HG02981 (cell line): ENCODE measurements at regions not wholly inside any gene's neighbourhood (a gene's known extent, or its start where the extent isn't known, plus 50 kb on each side); places are given as distances from the start of the nearest gene placed in this dataset.

Experiments used
- ATAC-seq: cut with Tn5 transposase; IDR thresholded peaks from one replicate; pipeline ENCODE4 v1.9.1; 2021; ENCODE audit warnings: mild to moderate bottlenecking, moderate library complexity; ENCODE audit not compliant: unreplicated experiment

DNA sequence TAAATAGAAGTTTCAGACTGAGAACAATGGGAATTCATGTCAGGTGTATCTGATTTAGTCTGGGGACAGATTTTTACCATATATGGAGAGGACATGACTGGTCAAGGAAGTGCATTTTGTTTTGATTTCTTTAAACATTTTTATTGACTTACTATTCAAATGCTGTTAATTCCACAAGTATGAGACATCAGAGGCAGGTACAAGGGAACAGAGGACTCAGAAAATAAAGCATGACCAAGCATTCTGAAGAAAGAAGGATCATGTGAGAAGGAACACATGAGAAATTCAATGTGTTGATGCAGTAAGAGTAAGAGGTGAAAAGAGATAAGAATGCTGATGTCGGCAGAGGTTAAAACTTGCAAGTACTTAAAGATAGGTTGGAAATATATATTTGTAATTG is 1452.6 kb downstream of the PCDH7 start:
- ATAC-seq: no peak

GRCh38 chr4:32180086-32180485 is 1459.9 kb downstream of the PCDH7 start:
- ATAC-seq: no peak

DNA sequence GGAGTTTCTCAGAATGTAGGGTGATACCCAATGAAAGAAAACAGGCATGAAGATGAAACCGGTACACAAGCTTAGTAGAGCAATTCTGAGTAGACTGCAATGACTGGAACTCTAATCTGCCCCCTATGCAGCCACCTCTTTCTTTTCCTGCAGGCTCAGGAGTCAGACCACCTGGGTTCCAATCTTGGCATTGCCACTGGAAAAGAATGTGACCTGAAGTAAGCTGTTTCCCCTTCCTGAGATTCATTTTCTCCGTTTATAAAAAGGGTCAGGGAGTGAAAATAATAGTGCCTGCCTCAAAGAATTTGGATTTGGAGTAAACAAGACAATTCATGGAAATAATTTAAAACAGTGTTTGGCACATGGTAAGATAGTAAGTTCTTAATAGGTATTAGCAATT is 1464.0 kb downstream of the PCDH7 start:
- ATAC-seq: no peak

- ATAC-seq: no peak
These were observed 1469.0 kb downstream of the PCDH7 start for GRCh38 chr4:32189130-32189529.

DNA sequence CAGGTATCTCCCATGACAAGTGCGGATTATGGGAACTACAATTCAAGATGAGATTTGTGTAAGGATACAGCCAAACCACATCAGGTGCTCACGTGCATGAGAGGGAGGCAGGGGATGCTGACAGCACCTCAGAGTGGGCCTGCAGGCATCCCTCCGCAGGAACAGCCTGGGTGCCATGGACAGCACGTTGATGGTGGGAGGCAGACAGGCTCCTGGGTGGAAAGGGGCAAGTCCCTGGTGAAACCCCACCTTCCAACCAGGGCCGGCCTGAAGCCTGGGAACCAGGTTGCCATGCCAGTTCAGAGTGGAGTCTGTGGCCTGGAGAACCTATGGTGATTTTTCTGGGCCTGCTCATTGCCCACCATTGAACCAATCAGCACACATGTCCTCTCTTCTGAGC is 1469.6 kb downstream of the PCDH7 start:
- ATAC-seq: no peak

- ATAC-seq: no peak
These were observed 1471.8 kb downstream of the PCDH7 start for GRCh38 chr4:32191961-32192360.

- no peak for ATAC-seq
These were observed 1472.2 kb downstream of the PCDH7 start for GRCh38 chr4:32192363-32192762.

DNA sequence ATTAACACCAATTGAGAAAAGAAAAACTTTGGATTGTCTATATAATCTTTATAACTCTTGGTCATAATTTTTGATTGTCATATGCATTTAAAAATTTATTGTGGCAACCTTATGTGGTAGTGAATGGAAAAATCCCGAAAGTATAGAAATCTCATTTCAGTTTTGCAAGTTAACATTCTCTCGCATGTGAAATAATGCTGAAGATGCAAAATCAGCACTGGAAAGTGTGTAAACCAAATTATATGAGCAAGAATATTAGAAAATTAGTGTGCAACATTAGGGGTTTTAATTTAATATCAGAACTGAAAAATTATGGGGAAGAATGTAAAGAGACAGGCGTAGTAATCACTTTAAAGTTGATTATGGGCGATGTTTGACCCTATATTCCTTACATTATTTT is 1472.8 kb downstream of the PCDH7 start:
- no peak for ATAC-seq

- ATAC-seq: no peak
These were observed 1477.0 kb downstream of the PCDH7 start for GRCh38 chr4:32196950-32197688.

GRCh38 chr4:32199639-32200038 is 1479.5 kb downstream of the PCDH7 start:
- no peak for ATAC-seq

- no peak for ATAC-seq
These were observed 1483.2 kb downstream of the PCDH7 start for GRCh38 chr4:32203340-32203739.

GRCh38 chr4:32206756-32207155 is 1486.6 kb downstream of the PCDH7 start:
- ATAC-seq: no peak

- no peak for ATAC-seq
These were observed 1487.3 kb downstream of the PCDH7 start for GRCh38 chr4:32207456-32207855.

GRCh38 chr4:32215277-32215676 is 1495.1 kb downstream of the PCDH7 start:
- ATAC-seq: no peak

DNA sequence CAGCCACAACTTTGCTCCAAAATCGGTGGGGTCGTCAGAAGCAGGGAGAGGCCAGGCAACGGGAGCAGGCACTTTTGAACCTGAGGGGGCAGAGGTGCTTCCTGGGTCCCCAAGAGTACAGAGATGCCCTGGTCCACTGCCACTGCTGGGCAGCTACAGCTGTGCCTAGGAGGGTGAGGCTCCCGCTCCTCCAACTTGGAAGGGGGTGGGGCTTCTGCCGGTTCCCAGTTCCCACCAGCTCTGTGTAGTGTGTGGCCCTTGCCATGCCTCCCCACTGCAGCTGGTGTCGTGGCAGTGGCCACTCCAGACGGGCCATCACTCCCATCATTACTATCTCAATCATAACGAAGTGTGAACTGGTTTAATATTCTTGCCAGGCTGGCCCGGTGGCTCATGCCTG is 1496.3 kb downstream of the PCDH7 start:
- no peak for ATAC-seq

DNA sequence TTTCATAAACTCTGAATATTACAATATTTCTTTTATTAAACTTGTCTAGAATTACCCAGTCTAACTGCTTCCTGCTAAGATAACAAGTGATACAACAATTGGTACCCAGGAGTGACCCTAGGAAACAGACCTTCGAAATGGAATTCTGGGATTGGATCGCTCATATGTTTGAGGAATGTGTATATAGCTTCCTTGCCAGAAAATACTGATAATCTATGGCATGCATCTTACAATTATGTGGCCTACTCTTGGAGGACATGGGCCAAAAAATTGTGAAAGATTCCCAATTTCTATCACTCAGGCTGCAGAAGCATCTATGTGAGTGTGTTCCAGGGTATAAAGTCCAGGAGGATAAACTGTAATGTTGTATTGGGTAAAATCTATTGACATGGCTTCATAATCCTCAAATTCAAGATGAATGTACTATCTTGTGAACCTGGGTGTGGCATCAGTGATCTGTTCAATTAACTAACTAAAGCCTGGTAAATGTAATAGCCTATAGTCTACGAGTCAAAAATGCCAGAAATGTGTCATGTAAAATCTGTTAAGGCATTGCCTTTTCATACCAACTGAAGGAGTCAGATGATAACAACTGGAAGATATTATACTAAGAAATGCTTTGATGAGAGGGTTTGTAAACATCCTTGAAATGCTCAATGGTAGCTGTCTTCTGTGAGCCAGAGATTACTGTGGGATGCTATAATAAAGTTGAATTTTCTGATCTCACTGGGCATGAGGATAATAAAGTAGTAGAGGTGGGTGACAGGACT is 1499.3 kb downstream of the PCDH7 start:
- ATAC-seq: no peak

DNA sequence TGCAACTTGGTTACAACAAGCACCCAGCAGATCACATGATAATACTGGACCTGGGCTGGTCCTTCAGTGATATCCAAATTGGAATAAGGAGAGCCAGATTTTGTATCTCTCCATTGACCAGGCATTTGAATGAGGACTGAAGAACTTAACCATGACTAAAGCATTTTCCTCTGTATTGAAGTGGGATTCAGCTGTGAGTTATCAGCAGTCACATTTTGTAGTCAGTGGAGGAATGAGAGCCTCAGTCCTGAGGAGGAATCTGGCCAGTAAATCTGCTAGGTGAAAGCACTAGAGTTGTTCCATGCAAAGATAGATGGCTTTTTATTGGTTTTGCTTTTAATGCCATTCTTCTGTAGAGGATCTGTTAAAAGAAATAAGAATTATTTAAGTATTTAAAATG is 1506.0 kb downstream of the PCDH7 start:
- no peak for ATAC-seq

DNA sequence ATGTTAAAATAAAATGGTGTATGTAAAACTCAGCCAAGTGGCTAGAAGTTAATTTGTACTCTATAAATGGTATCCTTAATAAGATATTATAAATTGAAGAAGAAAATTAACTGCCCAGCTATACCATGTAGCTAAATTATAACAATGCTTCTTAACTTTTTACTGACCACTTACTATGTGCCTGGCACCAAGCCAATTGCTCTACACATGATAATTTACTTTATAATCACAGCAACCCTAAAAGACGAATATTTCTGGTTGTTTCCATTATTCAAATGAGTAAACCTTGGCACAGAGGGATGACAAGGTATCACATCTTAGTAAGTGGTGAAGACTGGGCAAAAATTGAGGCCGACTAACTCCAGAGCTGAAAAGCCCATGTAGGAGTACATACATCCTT is 1506.6 kb downstream of the PCDH7 start:
- no peak for ATAC-seq

DNA sequence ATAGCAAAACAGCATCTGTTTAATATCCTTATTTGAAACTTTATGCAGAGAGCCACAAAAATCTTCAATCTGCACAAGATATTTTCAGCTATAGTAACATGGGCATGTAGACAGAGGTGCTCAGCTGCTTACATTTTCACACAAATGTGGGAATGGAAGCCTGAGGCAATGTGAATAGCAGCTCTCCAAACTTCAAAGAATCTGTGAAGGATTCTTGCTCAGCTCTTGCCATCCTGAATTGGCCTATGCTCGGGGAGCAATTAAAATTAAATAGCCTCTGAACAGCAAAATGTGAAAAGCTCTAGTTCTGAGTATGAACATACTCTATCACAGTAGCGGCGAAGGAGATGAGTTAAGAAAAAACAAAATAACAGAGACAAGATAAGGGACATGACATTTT is 1523.8 kb downstream of the PCDH7 start:
- ATAC-seq: no peak

DNA sequence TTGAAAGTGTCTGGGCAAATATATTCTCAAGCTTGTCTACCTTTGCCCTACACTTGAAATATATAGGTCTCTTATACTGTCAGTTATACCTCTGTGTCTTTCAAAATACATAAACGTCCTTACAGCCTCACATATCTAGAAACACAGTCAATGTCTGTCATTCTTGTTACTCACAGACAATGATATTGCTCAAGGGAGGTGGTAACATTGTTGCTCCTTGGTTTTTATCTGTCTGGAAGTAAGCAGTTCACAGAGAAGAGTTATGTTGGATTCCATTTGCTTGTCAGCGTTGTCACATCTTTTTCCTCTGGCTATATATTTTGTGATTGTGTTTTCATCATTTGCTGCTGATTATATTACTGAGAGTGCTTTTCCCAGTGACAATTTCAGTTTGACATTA is 1528.9 kb downstream of the PCDH7 start:
- no peak for ATAC-seq

- no peak for ATAC-seq
These were observed 1531.0 kb downstream of the PCDH7 start for GRCh38 chr4:32251126-32251525.

DNA sequence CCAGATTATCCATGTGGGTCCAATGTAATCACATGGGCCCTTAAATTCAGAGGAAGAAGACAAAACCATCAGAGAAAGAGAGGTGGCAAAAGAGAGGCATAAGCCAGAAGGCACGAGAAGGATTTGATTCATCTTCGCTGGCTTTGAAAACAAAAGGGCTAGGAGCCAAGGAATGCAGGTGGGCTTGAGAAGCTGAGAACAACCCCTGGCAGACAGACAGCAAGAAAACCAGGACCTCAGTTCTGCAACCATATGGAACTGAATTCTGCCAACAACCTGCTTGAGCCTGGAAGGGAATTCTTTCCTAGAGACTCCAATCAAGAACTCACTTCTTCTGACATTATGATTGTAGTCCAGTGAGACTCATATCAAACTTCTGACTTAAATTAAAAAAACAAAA is 1531.8 kb downstream of the PCDH7 start:
- ATAC-seq: no peak

DNA sequence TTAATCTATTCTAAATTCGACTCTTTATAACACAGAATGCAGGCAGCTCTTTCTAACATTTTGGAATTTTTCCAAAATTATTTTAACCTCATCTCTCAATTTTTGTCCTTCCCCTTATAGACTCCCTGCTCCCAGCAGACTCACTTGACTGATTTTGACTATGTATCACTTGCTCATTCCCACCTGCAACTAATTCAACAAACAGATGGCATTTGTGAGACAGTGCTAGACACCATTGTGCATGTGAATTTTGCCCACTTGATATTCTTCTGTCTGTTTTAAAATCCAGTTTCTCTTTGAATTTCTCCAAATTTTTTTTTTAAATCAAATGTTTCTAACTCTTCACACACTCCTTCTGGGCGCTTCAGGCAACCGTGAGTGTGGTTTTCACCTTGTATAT is 1534.0 kb downstream of the PCDH7 start:
- ATAC-seq: no peak
